H1 (cell line): ENCODE measurements at regions not wholly inside any gene's neighbourhood (a gene's known extent, or its start where the extent isn't known, plus 50 kb on each side); places are given as distances from the start of the nearest gene placed in this dataset.

Experiments
- CTCF ChIA-PET: fragments of 300-600 bp; sonication (Branson Sonifier 250); formaldehyde crosslinking; loops from one replicate; lab custom pipeline; 2021; ENCODE audit not compliant: partially characterized antibody; lab: Charles Lee
- POLR2A ChIA-PET: fragments of 300-600 bp; sonication (Branson Sonifier 250); formaldehyde crosslinking; loops from one replicate; lab custom pipeline; 2021; ENCODE audit warnings: inconsistent platforms; ENCODE audit not compliant: partially characterized antibody; lab: Charles Lee
- DNase-seq, 2 experiments: peaks; one replicate each; pipeline versions ENCODE4 v3.0.0 to v3.0.0-alpha.2; 2010 to 2022; ENCODE audit warnings: low spot score in 2 of 2, low read depth in 1 of 2, mixed read lengths in 1 of 2
- FAIRE-seq: peaks from 2 replicates; lab custom pipeline; 2011; peaks lifted over from hg19 to GRCh38; lab: Jason Lieb, UNC
- H2AFZ ChIP-seq: 2 replicates; pipeline ENCODE4 v1.8.1; 2012; ENCODE audit warnings: low read length, inconsistent platforms
- H2AK5ac ChIP-seq: 2 replicates; pipeline ENCODE4 v1.6.1; 2013; ENCODE audit warnings: low read depth, low read length
- H2BK120ac ChIP-seq: replicated peaks from 2 replicates; pipeline ENCODE3; 2013; ENCODE audit warnings: low read depth, low read length, inconsistent platforms
- H2BK12ac ChIP-seq: 2 replicates; pipeline ENCODE4 v1.6.1; 2013; ENCODE audit warnings: low read depth, low read length
- H2BK15ac ChIP-seq: 2 replicates; pipeline ENCODE4 v1.6.1; 2013; ENCODE audit warnings: low read length
- H2BK20ac ChIP-seq: 2 replicates; pipeline ENCODE4 v1.6.1; 2013; ENCODE audit warnings: low read length
- H2BK5ac ChIP-seq: 2 replicates; pipeline ENCODE4 v1.6.1; 2013; ENCODE audit warnings: low read depth, low read length
- H3K14ac ChIP-seq: 2 replicates; pipeline ENCODE4 v1.6.1; 2013; ENCODE audit warnings: inconsistent platforms; ENCODE audit not compliant: insufficient read length
- H3K18ac ChIP-seq: 2 replicates; pipeline ENCODE4 v1.6.1; 2013; ENCODE audit warnings: low read length; ENCODE audit errors: extremely low read depth
- H3K23ac ChIP-seq: 2 replicates; pipeline ENCODE4 v1.6.1; 2013; ENCODE audit warnings: inconsistent platforms; ENCODE audit not compliant: insufficient read length
- H3K23me2 ChIP-seq: 2 replicates; pipeline ENCODE4 v1.6.1; 2013; ENCODE audit warnings: low read depth, low read length
- H3K27ac ChIP-seq: 2 replicates; pipeline ENCODE4 v1.6.1; 2011; ENCODE audit warnings: low read depth, low read length, inconsistent platforms
- H3K27me3 ChIP-seq, 4 experiments: replicated peaks in 1 of 4; 1 replicate in 1 of 4; 2 replicates in 3 of 4; pipeline versions ENCODE4 v1.6.1 to v1.8.1; 2011 to 2013; ENCODE audit warnings: low read length in 3 of 4, mild to moderate bottlenecking in 3 of 4, inconsistent platforms in 2 of 4, mixed read lengths in 2 of 4, moderate library complexity in 1 of 4; ENCODE audit not compliant: control insufficient read depth in 3 of 4, insufficient read depth in 3 of 4; ENCODE audit errors: extremely low read depth in 1 of 4
- H3K36me3 ChIP-seq, 4 experiments: 2 replicates each; pipeline versions ENCODE4 v1.6.1 to v1.8.1; 2011 to 2013; ENCODE audit warnings: mild to moderate bottlenecking in 4 of 4, low read length in 3 of 4, moderate library complexity in 2 of 4, control low read depth in 1 of 4, inconsistent platforms in 1 of 4; ENCODE audit not compliant: insufficient read depth in 4 of 4, control insufficient read depth in 2 of 4
- H3K4ac ChIP-seq: replicated peaks from 2 replicates; pipeline ENCODE3; 2013; ENCODE audit warnings: low read length, low read depth, mixed read lengths, inconsistent platforms; ENCODE audit not compliant: insufficient read length
- H3K4me1 ChIP-seq, 4 experiments: replicated peaks in 1 of 4; 1 replicate in 1 of 4; 2 replicates in 3 of 4; pipeline versions ENCODE4 v1.6.1 to v1.8.1; 2011 to 2013; ENCODE audit warnings: low read length in 3 of 4, inconsistent platforms in 2 of 4, mixed read lengths in 1 of 4; ENCODE audit not compliant: insufficient read depth in 4 of 4, control insufficient read depth in 3 of 4
- H3K4me2 ChIP-seq, 2 experiments: 2 replicates each; pipeline versions ENCODE4 v1.6.1 to v1.8.1; 2011 to 2013; ENCODE audit warnings: low read depth in 2 of 2, low read length in 2 of 2, control low read depth in 1 of 2, inconsistent platforms in 1 of 2, mild to moderate bottlenecking in 1 of 2; ENCODE audit not compliant: insufficient read depth in 1 of 2
- H3K4me3 ChIP-seq, 4 experiments: fragments of 200-600, 300-600 bp in 1 of 4; sonication (generic), shearing (Covaris generic), sonication (Bioruptor Twin) in 1 of 4; 2 replicates each; pipeline versions ENCODE4 v1.5.1 to v1.8.1; 2011 to 2016; ENCODE audit warnings: low read length in 4 of 4, low read depth in 3 of 4, control low read depth in 2 of 4, inconsistent platforms in 2 of 4, mild to moderate bottlenecking in 2 of 4, mixed read lengths in 1 of 4, moderate library complexity in 1 of 4; ENCODE audit not compliant: insufficient read depth in 2 of 4; ENCODE audit errors: extremely low read depth in 1 of 4
- H3K56ac ChIP-seq: replicated peaks from 2 replicates; pipeline ENCODE3; 2013; ENCODE audit warnings: low read depth, mild to moderate bottlenecking, mixed read lengths, low read length, inconsistent platforms; ENCODE audit not compliant: insufficient read length
- H3K79me1 ChIP-seq: 2 replicates; pipeline ENCODE4 v1.6.1; 2013; ENCODE audit warnings: low read depth, low read length, control low read depth
- H3K79me2 ChIP-seq, 2 experiments: 2 replicates each; pipeline versions ENCODE4 v1.6.1 to v1.8.1; 2012 to 2013; ENCODE audit warnings: low read length in 2 of 2, mild to moderate bottlenecking in 2 of 2, inconsistent platforms in 1 of 2; ENCODE audit not compliant: insufficient read depth in 2 of 2, control insufficient read depth in 1 of 2
- H3K9ac ChIP-seq, 4 experiments: replicated peaks in 1 of 4; 1 replicate in 1 of 4; 2 replicates in 3 of 4; pipeline versions ENCODE4 v1.6.1 to v1.8.1; 2011 to 2013; ENCODE audit warnings: low read depth in 3 of 4, low read length in 3 of 4, control low read depth in 2 of 4, mild to moderate bottlenecking in 2 of 4, moderate library complexity in 2 of 4, inconsistent platforms in 1 of 4; ENCODE audit errors: extremely low read depth in 1 of 4
- H3K9me3 ChIP-seq, 2 experiments: 2 replicates each; pipeline versions ENCODE4 v1.6.1 to v1.8.1; 2012 to 2013; ENCODE audit warnings: mild to moderate bottlenecking in 2 of 2, moderate library complexity in 2 of 2, control low read depth in 1 of 2, inconsistent platforms in 1 of 2, low read depth in 1 of 2, low read length in 1 of 2, mixed read lengths in 1 of 2; ENCODE audit not compliant: insufficient read depth in 2 of 2
- H4K20me1 ChIP-seq, 2 experiments: replicated peaks in 1 of 2; 2 replicates each; pipeline versions ENCODE3 to v1.8.1; 2011 to 2013; ENCODE audit warnings: inconsistent platforms in 2 of 2, low read length in 2 of 2, mild to moderate bottlenecking in 1 of 2; ENCODE audit not compliant: insufficient read depth in 2 of 2, control insufficient read depth in 1 of 2
- H4K5ac ChIP-seq: 2 replicates; pipeline ENCODE4 v1.6.1; 2013; ENCODE audit warnings: low read length, low read depth, mixed read lengths, inconsistent platforms; ENCODE audit not compliant: insufficient read length
- H4K8ac ChIP-seq: 2 replicates; pipeline ENCODE4 v1.8.0; 2013; ENCODE audit warnings: mild to moderate bottlenecking, moderate library complexity, low read length, inconsistent platforms; ENCODE audit not compliant: insufficient read depth; ENCODE audit errors: extremely low read depth
- H4K91ac ChIP-seq: replicated peaks from 2 replicates; pipeline ENCODE3; 2013; ENCODE audit warnings: low read length, mixed read lengths, inconsistent platforms; ENCODE audit not compliant: insufficient read length
- ASH2L ChIP-seq: fragments of 200-600, 300-600 bp; sonication (generic); IDR thresholded peaks from one replicate; pipeline ENCODE4 v1.7.1; 2017; ENCODE audit warnings: low read length
- BACH1 ChIP-seq: IDR thresholded peaks from 2 replicates; pipeline ENCODE4 v1.6.1; 2012; ENCODE audit warnings: low read length, improper control_type of control experiment
- CHD2 ChIP-seq: IDR thresholded peaks from 2 replicates; pipeline ENCODE4 v1.6.1; 2012; ENCODE audit warnings: low read length, improper control_type of control experiment
- CTCF ChIP-seq, 3 experiments: IDR thresholded peaks; 1 replicate in 2 of 3; 2 replicates in 1 of 3; pipeline versions ENCODE4 v1.5.1 to v1.6.1; 2011; ENCODE audit warnings: low read length in 3 of 3, mild to moderate bottlenecking in 3 of 3, inconsistent platforms in 2 of 3, low read depth in 1 of 3, moderate library complexity in 1 of 3; ENCODE audit not compliant: insufficient read depth in 1 of 3; ENCODE audit errors: control extremely low read depth in 1 of 3
- EGR1 ChIP-seq: IDR thresholded peaks from 2 replicates; pipeline ENCODE4 v1.6.1; 2011; ENCODE audit warnings: low read depth, low read length, borderline replicate concordance
- KDM4A ChIP-seq: IDR thresholded peaks from one replicate; pipeline ENCODE4 v1.7.1; 2012; ENCODE audit warnings: low read depth, mild to moderate bottlenecking, moderate library complexity, low read length, inconsistent platforms; ENCODE audit not compliant: severe bottlenecking
- MAX ChIP-seq: IDR thresholded peaks from 2 replicates; pipeline ENCODE4 v1.6.1; 2012; ENCODE audit warnings: inconsistent platforms
- POLR2A ChIP-seq, 2 experiments: IDR thresholded peaks; 1 replicate in 1 of 2; 2 replicates in 1 of 2; pipeline ENCODE4 v1.6.1; 2011; ENCODE audit warnings: low read depth in 2 of 2, low read length in 2 of 2, mild to moderate bottlenecking in 2 of 2; ENCODE audit errors: control extremely low read depth in 1 of 2
- POLR2AphosphoS5 ChIP-seq: IDR thresholded peaks from 2 replicates; pipeline ENCODE4 v1.6.1; 2011; ENCODE audit warnings: low read depth, low read length
- POU5F1 ChIP-seq: IDR thresholded peaks from 2 replicates; pipeline ENCODE4 v1.6.1; 2011; ENCODE audit warnings: low read depth, mild to moderate bottlenecking, low read length, moderate library complexity
- RNF2 ChIP-seq: fragments of 200-900, 300-1000 bp; sonication (generic); IDR thresholded peaks from 2 replicates; pipeline ENCODE4 v1.7.1; 2016; ENCODE audit warnings: borderline replicate concordance, low read depth, mild to moderate bottlenecking, antibody characterized with exemption, low read length; ENCODE audit not compliant: poor library complexity, severe bottlenecking; ENCODE audit errors: missing control alignments
- SP1 ChIP-seq: IDR thresholded peaks from 2 replicates; pipeline ENCODE4 v1.6.1; 2011; ENCODE audit warnings: low read depth, low read length
- ZNF274 ChIP-seq: IDR thresholded peaks from 2 replicates; pipeline ENCODE4 v1.7.0; 2012; ENCODE audit warnings: low read length, borderline replicate concordance; ENCODE audit errors: extremely low read depth
- WGBS, 2 experiments: shearing (Covaris generic) in 1 of 2; methylation state at CpG; one replicate each; pipeline versions ENCODE4 v1.1.6 to v1.1.7; 2013 to 2015; ENCODE audit warnings: low lambda C conversion rate in 2 of 2, mixed read lengths in 2 of 2, inconsistent platforms in 1 of 2, low coverage in 1 of 2, missing lambda C conversion rate in 1 of 2; ENCODE audit not compliant: insufficient replicate concordance in 2 of 2, insufficient coverage in 1 of 2, insufficient read length in 1 of 2; ENCODE audit errors: extremely low coverage in 1 of 2, missing lambda C conversion rate in 1 of 2; 5-methylcytosine and 5-hydroxymethylcytosine counted together

- Histone ChIP-seq H3K14ac (no peak overlapping the region), H3K23ac (no peak overlapping the region), H3K79me2 (no peaks in the 10 kb centered on the region), H3K9me3 (peaks cover 4 to 5% of the 10 kb centered on the region in 2 experiments; a peak in 2 of 4 replicates), H3K18ac (no peak overlapping the region), H2AK5ac (no peak overlapping the region)
- WGBS, 2 experiments = 91% methylated on average over 4 of the region's 4 CpGs; no CpG with 5 or more reads in 1 of the 2 experiments
- DNase-seq = no peak
- no peak for TF ChIP-seq EGR1
- no peak for TF ChIP-seq KDM4A
- no peak for TF ChIP-seq CTCF (IDR thresholded peaks at IDR 0.05; ENCODE audit: control extremely low read depth in 1 of 3, insufficient read depth in 1 of 3, low read depth in 1 of 3, low read length in 3 of 3)
- no peak for TF ChIP-seq POLR2A (IDR thresholded peaks at IDR 0.05; ENCODE audit: control extremely low read depth in 1 of 2, low read depth in 2 of 2, low read length in 2 of 2)
- TF ChIP-seq POU5F1 = no peak
- no peak for TF ChIP-seq POLR2AphosphoS5
- no peak for TF ChIP-seq SP1
- no peak for TF ChIP-seq MAX
- no peak for TF ChIP-seq RNF2
- TF ChIP-seq BACH1 = no peak
- TF ChIP-seq CHD2 = no peak
- TF ChIP-seq ASH2L = no peak
- no peak for TF ChIP-seq ZNF274
- TF ChIP-seq, all 59 proteins: peak for 0
- no peak overlapping the region; the same call in 1 of the 2 replicates for H2BK20ac ChIP-seq
- no peaks in the 10 kb centered on the region for H3K79me1 ChIP-seq
- H4K8ac ChIP-seq = no peak overlapping the region
- POLR2A ChIA-PET = no interaction called here
- H4K91ac ChIP-seq = no peak overlapping the region
- CTCF ChIA-PET = interaction anchor here (0.6 to 2.5 kb wide), 6 partner anchors 9 to 119 kb away, joined by 3 to 10 read pairs (median 6); no protein-coding TSS in a partner anchor
- H3K9ac ChIP-seq = no peak overlapping the region
- H4K20me1 ChIP-seq = no peaks in the 10 kb centered on the region
- no peaks in the 10 kb centered on the region for H3K23me2 ChIP-seq
- H3K36me3 ChIP-seq = no peaks in the 10 kb centered on the region
- H3K4me2 ChIP-seq = no peak overlapping the region
- H4K5ac ChIP-seq = no peak overlapping the region
- no peaks in the 10 kb centered on the region; a peak in 1 of 7 replicates for H3K27me3 ChIP-seq
- FAIRE-seq = no peak
- H2BK15ac ChIP-seq = no peak overlapping the region
- no peak overlapping the region for H3K4me3 ChIP-seq
- H3K27ac ChIP-seq = no peak overlapping the region
- no peak overlapping the region for H2AFZ ChIP-seq
- H3K4me1 ChIP-seq = peaks cover 0 to 7% (median 0%) of the 10 kb centered on the region in 4 experiments; a peak in 2 of 7 replicates
- no peak overlapping the region for H2BK12ac ChIP-seq
- H3K4ac ChIP-seq = no peak overlapping the region
- H2BK5ac ChIP-seq = no peak overlapping the region
- no peak overlapping the region for H3K56ac ChIP-seq
- H2BK120ac ChIP-seq = no peak overlapping the region
These were observed 344.5 kb downstream of the RPS24 start for GRCh38 chr10:78378192-78378591.
